ENCODE measurements at regions not wholly inside any gene's neighbourhood (a gene's known extent, or its start where the extent isn't known, plus 50 kb on each side); places are given as distances from the start of the nearest gene placed in this dataset.

GRCh38 chr6:140766999-140767398, 1365.7 kb upstream of the GJE1 start:
- Histone ChIP-seq H3K4me3 (ENCODE audit: low read length) (no peak overlapping the region), H3K27ac (ENCODE audit: low read length) (no peak overlapping the region)
- no peak for DNase-seq

GRCh38 chr6:140758169-140758877, 1374.4 kb upstream of the GJE1 start:
- Histone ChIP-seq H2AFZ (ENCODE audit: low read length) (0 out of 2 replicates have a peak overlapping the region, but pooled peaks have one; percentile 26), H3K79me2 (ENCODE audit: low read length) (no peaks in the 10 kb centered on the region), H3K9me3 (ENCODE audit: low read length) (no peaks in the 10 kb centered on the region), H3K4me1 (ENCODE audit: low read length) (peaks cover 8% of the 10 kb centered on the region), H3K36me3 (ENCODE audit: insufficient read depth, low read length) (no peaks in the 10 kb centered on the region), H3K27ac (ENCODE audit: low read length) (no peak overlapping the region; the same call in 1 of the 2 replicates), H4K20me1 (ENCODE audit: insufficient read depth, low read depth, low read length) (no peaks in the 10 kb centered on the region), H3K27me3 (ENCODE audit: low read length) (no peaks in the 10 kb centered on the region), H3K4me2 (ENCODE audit: low read depth, low read length, poor library complexity, severe bottlenecking) (no peak overlapping the region), H3K9me2 (replicated peaks; ENCODE audit: insufficient read depth, low read length) (no peaks in the 10 kb centered on the region), H3K4me3 (ENCODE audit: low read length) (no peak overlapping the region), H3K9ac (ENCODE audit: low read length) (no peak overlapping the region)
- no peak for DNase-seq

More at GRCh38 chr6:140766999-140767398, 1365.7 kb upstream of the GJE1 start:
- no peaks in the 10 kb centered on the region for H3K79me2 ChIP-seq (ENCODE audit: low read length)
- no peak overlapping the region for H3K4me2 ChIP-seq (ENCODE audit: low read depth, low read length, poor library complexity, severe bottlenecking)
- peaks cover 3% of the 10 kb centered on the region; the same call in 1 of the 2 replicates for H3K9me3 ChIP-seq (ENCODE audit: low read length)
- no peaks in the 10 kb centered on the region for H3K4me1 ChIP-seq (ENCODE audit: low read length)
- H4K20me1 ChIP-seq (ENCODE audit: insufficient read depth, low read depth, low read length) = no peaks in the 10 kb centered on the region
- H3K36me3 ChIP-seq (ENCODE audit: insufficient read depth, low read length) = no peaks in the 10 kb centered on the region
- H3K9ac ChIP-seq (ENCODE audit: low read length) = no peak overlapping the region
- no peaks in the 10 kb centered on the region for H3K27me3 ChIP-seq (ENCODE audit: low read length)
- H3K9me2 ChIP-seq (replicated peaks; ENCODE audit: insufficient read depth, low read length) = no peaks in the 10 kb centered on the region
- peak overlapping the region; percentile 1; the same call in 1 of the 2 replicates for H2AFZ ChIP-seq (ENCODE audit: low read length)

- H3K36me3 ChIP-seq (ENCODE audit: insufficient read depth, low read length) = no peaks in the 10 kb centered on the region
- H3K27me3 ChIP-seq (ENCODE audit: low read length) = no peaks in the 10 kb centered on the region
- H3K9me3 ChIP-seq (ENCODE audit: low read length) = peaks cover 9% of the 10 kb centered on the region
- no peaks in the 10 kb centered on the region for H3K4me1 ChIP-seq (ENCODE audit: low read length)
- no peak overlapping the region for H3K9ac ChIP-seq (ENCODE audit: low read length)
- H3K79me2 ChIP-seq (ENCODE audit: low read length) = no peaks in the 10 kb centered on the region
- H3K4me2 ChIP-seq (ENCODE audit: low read depth, low read length, poor library complexity, severe bottlenecking) = no peak overlapping the region
- H4K20me1 ChIP-seq (ENCODE audit: insufficient read depth, low read depth, low read length) = no peaks in the 10 kb centered on the region
- no peak overlapping the region for H3K4me3 ChIP-seq (ENCODE audit: low read length)
- no peak overlapping the region for H3K27ac ChIP-seq (ENCODE audit: low read length)
- DNase-seq = no peak
- no peaks in the 10 kb centered on the region for H3K9me2 ChIP-seq (replicated peaks; ENCODE audit: insufficient read depth, low read length)
- H2AFZ ChIP-seq (ENCODE audit: low read length) = no peak overlapping the region
Observed at GRCh38 chr6:140752234-140752633, 1377.8 kb upstream of the CITED2 start.

GRCh38 chr6:140747114-140747513, 1372.7 kb upstream of the CITED2 start:
- Histone ChIP-seq H3K4me3 (ENCODE audit: low read length) (no peak overlapping the region), H3K4me2 (ENCODE audit: low read depth, low read length, poor library complexity, severe bottlenecking) (no peak overlapping the region), H3K9me3 (ENCODE audit: low read length) (peaks cover 9% of the 10 kb centered on the region), H4K20me1 (ENCODE audit: insufficient read depth, low read depth, low read length) (no peaks in the 10 kb centered on the region), H3K4me1 (ENCODE audit: low read length) (no peaks in the 10 kb centered on the region), H3K27me3 (ENCODE audit: low read length) (no peaks in the 10 kb centered on the region), H3K9ac (ENCODE audit: low read length) (no peak overlapping the region), H3K27ac (ENCODE audit: low read length) (no peak overlapping the region), H2AFZ (ENCODE audit: low read length) (no peak overlapping the region), H3K36me3 (ENCODE audit: insufficient read depth, low read length) (no peaks in the 10 kb centered on the region), H3K9me2 (replicated peaks; ENCODE audit: insufficient read depth, low read length) (no peaks in the 10 kb centered on the region), H3K79me2 (ENCODE audit: low read length) (no peaks in the 10 kb centered on the region)
- no peak for DNase-seq

- no peaks in the 10 kb centered on the region for H3K27me3 ChIP-seq (ENCODE audit: low read length)
- H3K27ac ChIP-seq (ENCODE audit: low read length) = no peak overlapping the region
- no peak overlapping the region for H3K9ac ChIP-seq (ENCODE audit: low read length)
- H4K20me1 ChIP-seq (ENCODE audit: insufficient read depth, low read depth, low read length) = no peaks in the 10 kb centered on the region
- no peak overlapping the region for H2AFZ ChIP-seq (ENCODE audit: low read length)
- no peak overlapping the region for H3K4me3 ChIP-seq (ENCODE audit: low read length)
- no peaks in the 10 kb centered on the region for H3K9me2 ChIP-seq (replicated peaks; ENCODE audit: insufficient read depth, low read length)
- no peak for DNase-seq
- H3K36me3 ChIP-seq (ENCODE audit: insufficient read depth, low read length) = no peaks in the 10 kb centered on the region
- H3K4me1 ChIP-seq (ENCODE audit: low read length) = peaks cover 13% of the 10 kb centered on the region
- H3K4me2 ChIP-seq (ENCODE audit: low read depth, low read length, poor library complexity, severe bottlenecking) = no peak overlapping the region
- peaks cover 9% of the 10 kb centered on the region for H3K9me3 ChIP-seq (ENCODE audit: low read length)
- H3K79me2 ChIP-seq (ENCODE audit: low read length) = no peaks in the 10 kb centered on the region
Observed at GRCh38 chr6:140744659-140745320, 1370.3 kb upstream of the CITED2 start.

GRCh38 chr6:140736231-140736630, 1361.8 kb upstream of the CITED2 start:
- no peaks in the 10 kb centered on the region for H3K9me2 ChIP-seq (replicated peaks; ENCODE audit: insufficient read depth, low read length)
- no peaks in the 10 kb centered on the region for H3K27me3 ChIP-seq (ENCODE audit: low read length)
- no peaks in the 10 kb centered on the region for H4K20me1 ChIP-seq (ENCODE audit: insufficient read depth, low read depth, low read length)
- no peak overlapping the region for H3K4me2 ChIP-seq (ENCODE audit: low read depth, low read length, poor library complexity, severe bottlenecking)
- no peak overlapping the region for H2AFZ ChIP-seq (ENCODE audit: low read length)
- DNase-seq = no peak
- H3K4me1 ChIP-seq (ENCODE audit: low read length) = peaks cover 20% of the 10 kb centered on the region
- no peak overlapping the region for H3K9ac ChIP-seq (ENCODE audit: low read length)
- no peak overlapping the region for H3K4me3 ChIP-seq (ENCODE audit: low read length)
- no peaks in the 10 kb centered on the region for H3K9me3 ChIP-seq (ENCODE audit: low read length)
- H3K27ac ChIP-seq (ENCODE audit: low read length) = no peak overlapping the region
- H3K36me3 ChIP-seq (ENCODE audit: insufficient read depth, low read length) = no peaks in the 10 kb centered on the region
- no peaks in the 10 kb centered on the region for H3K79me2 ChIP-seq (ENCODE audit: low read length)

GRCh38 chr6:140732991-140733390, 1358.5 kb upstream of the CITED2 start:
- H3K27me3 ChIP-seq (ENCODE audit: low read length) = no peaks in the 10 kb centered on the region
- no peak overlapping the region for H3K27ac ChIP-seq (ENCODE audit: low read length)
- H3K9me2 ChIP-seq (replicated peaks; ENCODE audit: insufficient read depth, low read length) = no peaks in the 10 kb centered on the region
- no peak overlapping the region for H3K9ac ChIP-seq (ENCODE audit: low read length)
- H3K4me3 ChIP-seq (ENCODE audit: low read length) = no peak overlapping the region
- no peaks in the 10 kb centered on the region; the same call in 1 of the 2 replicates for H3K36me3 ChIP-seq (ENCODE audit: insufficient read depth, low read length)
- no peaks in the 10 kb centered on the region for H4K20me1 ChIP-seq (ENCODE audit: insufficient read depth, low read depth, low read length)
- 0 out of 2 replicates have a peak overlapping the region, but pooled peaks have one; percentile 42 for H2AFZ ChIP-seq (ENCODE audit: low read length)
- H3K79me2 ChIP-seq (ENCODE audit: low read length) = no peaks in the 10 kb centered on the region
- H3K4me2 ChIP-seq (ENCODE audit: low read depth, low read length, poor library complexity, severe bottlenecking) = no peak overlapping the region
- no peak for DNase-seq
- peaks cover 14% of the 10 kb centered on the region for H3K4me1 ChIP-seq (ENCODE audit: low read length)
- no peaks in the 10 kb centered on the region for H3K9me3 ChIP-seq (ENCODE audit: low read length)

- no peaks in the 10 kb centered on the region for H3K79me2 ChIP-seq (ENCODE audit: low read length)
- H3K9me3 ChIP-seq (ENCODE audit: low read length) = no peaks in the 10 kb centered on the region
- no peak overlapping the region for H3K9ac ChIP-seq (ENCODE audit: low read length)
- no peaks in the 10 kb centered on the region for H3K9me2 ChIP-seq (replicated peaks; ENCODE audit: insufficient read depth, low read length)
- no peak overlapping the region for H2AFZ ChIP-seq (ENCODE audit: low read length)
- no peaks in the 10 kb centered on the region for H4K20me1 ChIP-seq (ENCODE audit: insufficient read depth, low read depth, low read length)
- H3K27ac ChIP-seq (ENCODE audit: low read length) = no peak overlapping the region
- H3K36me3 ChIP-seq (ENCODE audit: insufficient read depth, low read length) = no peaks in the 10 kb centered on the region; the same call in 1 of the 2 replicates
- H3K4me1 ChIP-seq (ENCODE audit: low read length) = peaks cover 14% of the 10 kb centered on the region
- H3K4me3 ChIP-seq (ENCODE audit: low read length) = no peak overlapping the region
- no peaks in the 10 kb centered on the region for H3K27me3 ChIP-seq (ENCODE audit: low read length)
- H3K4me2 ChIP-seq (ENCODE audit: low read depth, low read length, poor library complexity, severe bottlenecking) = no peak overlapping the region
- no peak for DNase-seq
Observed at GRCh38 chr6:140732155-140732554, 1357.7 kb upstream of the CITED2 start.

All from Karpas-422 (cell line).